ENCODE measurements at regions not wholly inside any gene's neighbourhood (a gene's known extent, or its start where the extent isn't known, plus 50 kb on each side); places are given as distances from the start of the nearest gene placed in this dataset.

- peak; percentile 95 for ATAC-seq (ENCODE audit: insufficient read depth, low read depth)
- DNase-seq, result peak; percentile 87
- no peaks in the 10 kb centered on the region for H3K9me3 ChIP-seq (ENCODE audit: insufficient read depth, low read length, severe bottlenecking)
- peak overlapping the region; percentile 72 for H3K4me2 ChIP-seq (ENCODE audit: insufficient read depth, low read length)
- peak overlapping the region; percentile 89 for H3K27ac ChIP-seq (ENCODE audit: low read length)
- H3K4me1 ChIP-seq (ENCODE audit: insufficient read depth, low read length), result peaks cover 58% of the 10 kb centered on the region
- no peaks in the 10 kb centered on the region for H3K36me3 ChIP-seq (ENCODE audit: insufficient read depth, low read length)
- H3K4me3 ChIP-seq (ENCODE audit: low read depth in 1 of 2, low read length in 2 of 2), result peak overlapping the region; percentile 45 to 70
- H3K9ac ChIP-seq (ENCODE audit: low read depth, low read length), result peak overlapping the region; percentile 70
- no peaks in the 10 kb centered on the region for H4K20me1 ChIP-seq (ENCODE audit: insufficient read depth, low read length)
- peaks cover 50% of the 10 kb centered on the region for H3K79me2 ChIP-seq (ENCODE audit: insufficient read depth, low read length)
- H2AFZ ChIP-seq (ENCODE audit: low read depth, low read length), result peak overlapping the region; percentile 82
- TF ChIP-seq EZH2 (IDR thresholded peaks at IDR 0.05; ENCODE audit: borderline replicate concordance, low read depth, low read length, severe bottlenecking), result no peak
- TF ChIP-seq CTCF (IDR thresholded peaks at IDR 0.05; ENCODE audit: borderline replicate concordance, extremely low read depth, low read length, poor library complexity, severe bottlenecking), result peak; percentile 36
- no peaks in the 10 kb centered on the region for H3K27me3 ChIP-seq (ENCODE audit: insufficient read depth, low read length, poor library complexity)
Measured at GRCh38 chr3:56915966-56916586, 114.3 kb upstream of the ARHGEF3 start.

GRCh38 chr3:56914646-56915045, 112.9 kb upstream of the ARHGEF3 start:
- TF ChIP-seq EZH2 (IDR thresholded peaks at IDR 0.05; ENCODE audit: borderline replicate concordance, low read depth, low read length, severe bottlenecking) (no peak), CTCF (IDR thresholded peaks at IDR 0.05; ENCODE audit: borderline replicate concordance, extremely low read depth, low read length, poor library complexity, severe bottlenecking) (no peak)
- Histone ChIP-seq H3K4me2 (ENCODE audit: insufficient read depth, low read length) (peak overlapping the region; percentile 72), H3K4me1 (ENCODE audit: insufficient read depth, low read length) (peaks cover 49% of the 10 kb centered on the region)

GRCh38 chr3:56911363-56911762, 109.6 kb upstream of the ARHGEF3 start:
- no peaks in the 10 kb centered on the region for H3K36me3 ChIP-seq (ENCODE audit: insufficient read depth, low read length)
- H3K79me2 ChIP-seq (ENCODE audit: insufficient read depth, low read length), result peaks cover 91% of the 10 kb centered on the region
- peak overlapping the region; percentile 27; the same call in 1 of the 2 replicates for H3K4me2 ChIP-seq (ENCODE audit: insufficient read depth, low read length)

More at GRCh38 chr3:56914646-56915045, 112.9 kb upstream of the ARHGEF3 start:
- peaks cover 64% of the 10 kb centered on the region for H3K79me2 ChIP-seq (ENCODE audit: insufficient read depth, low read length)
- H3K36me3 ChIP-seq (ENCODE audit: insufficient read depth, low read length), result no peaks in the 10 kb centered on the region
- H4K20me1 ChIP-seq (ENCODE audit: insufficient read depth, low read length), result no peaks in the 10 kb centered on the region
- H3K27me3 ChIP-seq (ENCODE audit: insufficient read depth, low read length, poor library complexity), result no peaks in the 10 kb centered on the region
- peak overlapping the region; percentile 89 for H3K27ac ChIP-seq (ENCODE audit: low read length)
- H3K4me3 ChIP-seq (ENCODE audit: low read depth in 1 of 2, low read length in 2 of 2), result peak overlapping the region in 1 of 2 experiments; percentile 70; a peak in 3 of 4 replicates
- H2AFZ ChIP-seq (ENCODE audit: low read depth, low read length), result no peak overlapping the region
- H3K9me3 ChIP-seq (ENCODE audit: insufficient read depth, low read length, severe bottlenecking), result no peaks in the 10 kb centered on the region
- DNase-seq, result no peak
- no peak for ATAC-seq (ENCODE audit: insufficient read depth, low read depth)
- H3K9ac ChIP-seq (ENCODE audit: low read depth, low read length), result peak overlapping the region; percentile 70

More at GRCh38 chr3:56911363-56911762, 109.6 kb upstream of the ARHGEF3 start:
- no peaks in the 10 kb centered on the region for H4K20me1 ChIP-seq (ENCODE audit: insufficient read depth, low read length)
- H3K4me1 ChIP-seq (ENCODE audit: insufficient read depth, low read length), result peaks cover 27% of the 10 kb centered on the region
- H3K9ac ChIP-seq (ENCODE audit: low read depth, low read length), result no peak overlapping the region
- DNase-seq, result no peak
- no peak for ATAC-seq (ENCODE audit: insufficient read depth, low read depth)
- H2AFZ ChIP-seq (ENCODE audit: low read depth, low read length), result no peak overlapping the region
- TF ChIP-seq EZH2 (IDR thresholded peaks at IDR 0.05; ENCODE audit: borderline replicate concordance, low read depth, low read length, severe bottlenecking) (no peak), CTCF (IDR thresholded peaks at IDR 0.05; ENCODE audit: borderline replicate concordance, extremely low read depth, low read length, poor library complexity, severe bottlenecking) (no peak)
- no peak overlapping the region for H3K27ac ChIP-seq (ENCODE audit: low read length)
- no peaks in the 10 kb centered on the region for H3K27me3 ChIP-seq (ENCODE audit: insufficient read depth, low read length, poor library complexity)
- H3K9me3 ChIP-seq (ENCODE audit: insufficient read depth, low read length, severe bottlenecking), result no peaks in the 10 kb centered on the region
- no peak overlapping the region for H3K4me3 ChIP-seq (ENCODE audit: low read depth in 1 of 2, low read length in 2 of 2)
